ENCODE measurements at regions not wholly inside any gene's neighbourhood (a gene's known extent, or its start where the extent isn't known, plus 50 kb on each side); places are given as distances from the start of the nearest gene placed in this dataset.

DNA sequence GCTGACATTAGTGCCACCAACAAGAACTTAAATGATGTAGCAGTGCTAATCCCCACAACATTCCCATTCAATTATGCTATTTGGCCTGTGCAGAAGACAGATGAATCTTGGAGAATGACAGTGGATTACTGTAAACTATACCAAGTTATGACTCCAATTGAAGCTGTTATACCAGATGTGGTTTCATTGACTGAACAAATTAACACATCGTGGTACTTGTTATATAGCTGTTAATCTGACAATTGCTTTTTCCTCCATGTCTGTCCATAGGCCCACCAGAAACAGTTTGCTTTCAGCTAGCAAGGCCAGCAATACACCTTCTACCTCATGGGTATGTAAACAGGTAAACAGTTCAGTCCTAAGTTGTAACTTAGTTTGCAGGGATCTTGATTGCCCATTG, 101.1 kb downstream of the S1PR1 start:
- no peak for ATAC-seq
- Histone ChIP-seq H3K9me3 (peaks cover 0 to 11% (median 0%) of the 10 kb centered on the region in 12 donors), H3K27ac (no peak overlapping the region), H3K27me3 (peaks cover 0 to 8% (median 0%) of the 10 kb centered on the region in 9 donors), H3K4me3 (no peak overlapping the region), H3K36me3 (no peaks in the 10 kb centered on the region), H3K4me1 (no peaks in the 10 kb centered on the region)
- intact Hi-C loops (cut with DNase I) = no loop called here
- TF ChIP-seq CTCF (IDR thresholded peaks at IDR 0.05) (no peak), POLR2A (IDR thresholded peaks at IDR 0.05) (no peak)
- 76 to 100% (median 85%) methylated on average over 1 of the region's 1 CpG for WGBS, 4 donors
- no peak for DNase-seq

DNA sequence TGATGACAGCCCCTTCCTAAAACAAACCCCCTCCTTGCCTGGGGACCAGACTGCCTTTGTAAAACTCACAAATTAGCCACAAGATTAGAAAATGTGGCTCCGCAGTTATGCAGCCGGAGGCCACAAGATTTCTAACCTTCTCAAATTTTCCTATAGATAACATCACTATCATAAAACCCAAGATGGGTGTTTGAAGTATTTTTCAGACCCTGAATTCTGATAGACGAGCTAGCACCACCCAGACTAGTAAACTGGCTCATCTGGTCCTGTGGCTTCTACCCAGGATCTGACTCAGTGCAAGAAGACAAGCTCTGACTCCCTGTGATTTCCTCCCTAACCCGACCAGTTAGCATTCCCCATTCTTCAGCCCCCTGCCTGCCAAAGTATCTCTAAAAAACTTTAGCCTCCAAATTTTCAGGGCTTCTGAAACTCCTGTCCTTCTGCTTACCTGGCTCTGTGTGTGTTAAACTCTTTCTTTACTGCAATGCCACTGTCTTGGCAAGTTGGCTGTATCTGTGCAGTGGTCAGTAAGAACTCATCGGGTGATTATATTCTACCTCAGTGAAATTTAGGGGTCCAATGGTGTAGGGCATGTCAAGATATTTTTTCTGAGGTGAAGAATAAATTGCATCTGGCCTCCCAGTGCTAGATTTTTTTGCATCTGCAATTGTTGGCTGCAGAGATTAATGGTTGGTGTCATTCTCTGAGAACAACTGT, 102.1 kb downstream of the S1PR1 start:
- Histone ChIP-seq H3K4me3 (no peak overlapping the region), H3K9me3 (peaks cover 0 to 11% (median 0%) of the 10 kb centered on the region in 12 donors), H3K27ac (no peak overlapping the region), H3K27me3 (peaks cover 0 to 8% (median 0%) of the 10 kb centered on the region in 9 donors), H3K4me1 (no peaks in the 10 kb centered on the region), H3K36me3 (no peaks in the 10 kb centered on the region)
- no peak for DNase-seq
- no peak for ATAC-seq
- 60 to 82% (median 69%) methylated on average over 5 of the region's 5 CpGs for WGBS, 4 donors
- intact Hi-C loops (cut with DNase I) = no loop called here
- no peak for TF ChIP-seq POLR2A (IDR thresholded peaks at IDR 0.05)
- TF ChIP-seq CTCF (IDR thresholded peaks at IDR 0.05) = no peak

DNA sequence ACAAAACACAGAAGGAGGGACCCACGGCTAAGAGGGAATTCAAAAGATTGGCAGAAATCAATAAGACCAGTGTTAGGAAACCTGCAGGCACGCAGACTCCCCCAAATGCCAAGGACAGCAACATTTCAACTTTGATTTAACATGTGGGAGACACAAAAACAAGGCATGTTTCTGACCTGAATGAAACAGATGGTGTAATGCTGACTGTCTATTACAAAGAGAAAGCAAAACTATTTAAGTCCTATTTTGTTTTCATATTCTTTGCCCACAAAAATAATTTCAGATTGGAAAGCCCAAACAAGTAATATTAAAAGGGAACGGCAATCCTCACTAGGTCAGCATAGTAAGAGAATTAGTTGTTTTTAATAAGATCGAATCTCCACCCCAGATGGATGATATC, 107.9 kb downstream of the S1PR1 start:
- intact Hi-C loops (cut with DNase I) = no loop called here
- Histone ChIP-seq H3K27ac (no peak overlapping the region), H3K4me3 (no peak overlapping the region), H3K4me1 (no peaks in the 10 kb centered on the region), H3K9me3 (no peaks in the 10 kb centered on the region), H3K36me3 (no peaks in the 10 kb centered on the region), H3K27me3 (peaks cover 0 to 10% (median 0%) of the 10 kb centered on the region in 9 donors)
- WGBS, 4 donors = 75 to 87% (median 80%) methylated on average over 4 of the region's 4 CpGs
- no peak for DNase-seq
- ATAC-seq = no peak
- TF ChIP-seq CTCF (IDR thresholded peaks at IDR 0.05) (no peak), POLR2A (IDR thresholded peaks at IDR 0.05) (no peak)

GRCh38 chr1:101346419-101346818, 109.6 kb downstream of the S1PR1 start:
- Histone ChIP-seq H3K4me1 (no peaks in the 10 kb centered on the region), H3K36me3 (no peaks in the 10 kb centered on the region), H3K4me3 (no peak overlapping the region), H3K27me3 (peaks cover 0 to 17% (median 0%) of the 10 kb centered on the region in 9 donors), H3K9me3 (no peaks in the 10 kb centered on the region), H3K27ac (no peak overlapping the region)
- no peak for DNase-seq
- intact Hi-C loops (cut with DNase I) = no loop called here
- TF ChIP-seq POLR2A (IDR thresholded peaks at IDR 0.05) = no peak
- ATAC-seq = no peak
- 73 to 97% (median 94%) methylated on average over 2 of the region's 2 CpGs for WGBS, 4 donors

- peaks cover 0 to 10% (median 0%) of the 10 kb centered on the region in 9 donors for H3K27me3 ChIP-seq
- H3K4me3 ChIP-seq = no peak overlapping the region
- DNase-seq (no peak), ATAC-seq (no peak)
- no peaks in the 10 kb centered on the region for H3K9me3 ChIP-seq
- no peak for TF ChIP-seq POLR2A (IDR thresholded peaks at IDR 0.05)
- TF ChIP-seq CTCF (IDR thresholded peaks at IDR 0.05) = no peak
- WGBS, 4 donors = 94 to 97% (median 95%) methylated on average over 3 of the region's 3 CpGs
- H3K4me1 ChIP-seq = no peaks in the 10 kb centered on the region
- H3K27ac ChIP-seq = no peak overlapping the region
- H3K36me3 ChIP-seq = no peaks in the 10 kb centered on the region
- intact Hi-C loops (cut with DNase I) = loop anchor here (2.0 to 10.0 kb wide), 7 partner anchors 44 to 439 kb away; no protein-coding TSS in a partner anchor
Observed at GRCh38 chr1:101356013-101356412, 119.2 kb downstream of the S1PR1 start.

All from heart left ventricle (tissue), 16 donors.